GM18909 (cell line): ENCODE measurements at regions not wholly inside any gene's neighbourhood (a gene's known extent, or its start where the extent isn't known, plus 50 kb on each side); places are given as distances from the start of the nearest gene placed in this dataset.
"Not testable (repeated sequence)": the region's sequence is repeated elsewhere in the genome, so short reads cannot be mapped to it uniquely, and the experiment has no call there.

Experiments
- ATAC-seq: cut with Tn5 transposase; IDR thresholded peaks from one replicate; pipeline ENCODE4 v1.9.1; 2021; ENCODE audit warnings: mild to moderate bottlenecking; ENCODE audit not compliant: unreplicated experiment, poor library complexity

DNA sequence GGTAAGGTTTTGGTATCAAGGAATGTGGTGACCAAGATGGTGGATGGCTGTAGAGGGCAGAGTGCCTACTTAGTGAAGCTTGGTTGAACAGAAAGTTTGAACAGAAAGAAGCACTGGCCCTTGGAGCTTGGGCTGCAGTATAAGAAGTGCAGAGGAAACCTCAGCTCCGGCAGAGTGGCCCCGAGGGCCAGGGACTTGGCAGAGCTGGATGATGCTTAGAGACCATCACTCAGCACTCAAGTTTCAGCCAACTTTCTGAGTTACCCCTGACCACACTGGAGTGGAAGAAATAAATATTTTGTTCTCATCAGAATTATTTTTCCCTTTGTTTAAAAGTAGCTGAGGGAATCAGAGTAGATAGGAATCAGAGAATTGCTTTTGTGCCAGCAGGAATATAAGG is 336.7 kb downstream of the C7orf25 start:
- ATAC-seq: no peak

GRCh38 chr7:42574685-42575084 is 337.2 kb downstream of the C7orf25 start:
- no peak for ATAC-seq

- no peak for ATAC-seq
Observed at GRCh38 chr7:42573881-42574672, 337.1 kb upstream of the GLI3 start.

GRCh38 chr7:42572561-42572960 is 335.6 kb upstream of the GLI3 start:
- no peak for ATAC-seq

- no peak for ATAC-seq
Observed at GRCh38 chr7:42572056-42572455, 335.0 kb upstream of the GLI3 start.

GRCh38 chr7:42570944-42571343 is 333.9 kb upstream of the GLI3 start:
- ATAC-seq: no peak

DNA sequence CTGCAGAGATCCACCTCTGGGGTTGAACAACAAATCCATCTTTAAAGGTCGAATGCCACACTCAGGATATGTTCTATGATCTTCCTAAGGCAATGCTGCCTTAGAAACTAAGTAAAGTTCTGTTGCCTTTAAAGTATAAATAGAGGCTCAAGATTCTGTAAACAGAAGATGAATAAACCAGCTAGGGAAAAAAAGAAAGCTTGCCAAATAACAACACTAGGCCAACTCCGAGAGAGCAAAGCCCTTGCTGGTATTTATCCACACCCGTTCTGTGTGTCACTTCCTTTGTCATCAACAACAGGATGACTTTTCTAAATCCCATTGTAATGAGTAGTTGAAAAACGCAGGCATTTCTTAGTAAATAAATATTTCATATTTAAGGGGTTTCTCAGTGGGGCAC is 330.0 kb upstream of the GLI3 start:
- no peak for ATAC-seq

DNA sequence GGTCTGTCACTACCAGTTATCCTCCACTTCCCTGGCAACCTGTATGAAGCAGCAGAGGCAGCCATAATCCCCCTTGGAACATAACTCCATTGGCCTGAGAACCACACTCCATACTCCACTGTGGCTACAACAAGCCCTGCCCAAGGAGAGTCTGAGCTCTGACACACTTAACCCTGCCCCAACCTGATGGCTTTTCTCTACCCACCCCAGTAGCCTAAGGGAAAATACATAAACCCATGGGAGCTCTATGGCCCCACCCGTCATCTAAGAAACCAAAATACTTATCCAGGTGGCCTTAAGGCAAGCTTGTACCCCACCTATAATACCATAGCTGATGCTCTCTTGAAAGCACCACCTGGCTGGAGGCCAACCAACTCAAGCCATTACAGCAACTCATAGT is 324.8 kb upstream of the GLI3 start:
- ATAC-seq: no peak

GRCh38 chr7:42560866-42561265 is 323.9 kb upstream of the GLI3 start:
- no peak for ATAC-seq

- not testable (repeated sequence) for ATAC-seq
Observed at GRCh38 chr7:42554932-42555331, 317.9 kb upstream of the GLI3 start.

GRCh38 chr7:42552227-42552626 is 315.2 kb upstream of the GLI3 start:
- no peak for ATAC-seq

- no peak for ATAC-seq
Observed at GRCh38 chr7:42550706-42551470, 313.9 kb upstream of the GLI3 start.

GRCh38 chr7:42549866-42550485 is 313.0 kb upstream of the GLI3 start:
- ATAC-seq: no peak

DNA sequence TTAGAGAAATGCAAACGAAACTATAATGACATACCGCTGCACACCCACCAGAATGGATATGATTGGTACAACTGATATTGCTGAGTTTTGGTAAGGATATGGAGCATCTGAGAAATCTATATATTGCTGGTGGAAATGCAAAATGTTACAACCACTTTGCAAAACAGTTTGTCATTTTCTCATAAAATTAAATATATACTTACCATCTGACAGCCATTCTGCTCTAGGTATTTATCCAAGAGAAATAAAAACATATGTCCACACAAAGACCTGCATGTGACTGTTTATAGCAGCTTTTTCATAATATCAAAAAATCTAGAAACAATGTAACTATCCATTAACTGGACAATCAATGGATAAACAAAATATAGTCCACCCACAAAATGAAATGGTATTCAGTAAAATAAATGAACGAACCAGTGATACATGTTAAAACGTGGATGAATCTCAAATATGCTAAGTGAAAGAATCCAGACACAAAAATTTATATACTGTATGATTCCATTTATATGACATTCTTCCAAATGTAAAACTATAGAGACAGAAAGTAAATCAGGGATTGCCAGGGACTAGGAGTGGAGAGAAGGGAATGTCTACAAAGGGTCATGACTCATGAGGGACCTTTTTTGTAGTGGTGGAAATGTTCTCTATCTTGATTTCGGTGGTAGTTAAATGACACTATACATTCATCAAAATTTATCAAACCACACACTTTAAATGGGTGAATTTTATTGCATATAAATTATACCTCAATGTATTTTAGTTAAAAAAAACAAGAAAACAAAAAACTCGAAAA is 312.0 kb upstream of the GLI3 start:
- ATAC-seq: no peak

GRCh38 chr7:42545049-42545724 is 308.2 kb upstream of the GLI3 start:
- no peak for ATAC-seq

DNA sequence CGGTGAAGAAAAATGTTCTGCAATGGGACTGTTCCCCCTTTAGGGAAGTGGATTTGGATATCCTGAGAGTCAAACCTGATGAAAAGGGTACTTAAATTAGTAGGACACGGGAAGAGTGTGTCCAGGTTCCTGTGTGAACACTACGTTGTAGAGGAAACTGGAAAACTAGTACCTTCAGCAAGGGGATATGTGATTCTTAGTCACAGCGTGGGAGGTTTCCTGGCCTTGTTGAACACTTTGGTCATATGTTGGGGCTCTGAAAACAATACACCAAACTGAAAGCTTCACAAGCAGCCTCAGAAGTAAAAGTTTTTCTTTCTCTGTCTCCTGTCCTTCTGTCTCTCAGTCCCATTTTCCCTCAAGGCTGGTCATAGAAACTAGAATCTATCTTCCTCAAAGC is 306.9 kb upstream of the GLI3 start:
- no peak for ATAC-seq

GRCh38 chr7:42542446-42542845 is 305.4 kb upstream of the GLI3 start:
- ATAC-seq: not testable (repeated sequence)

DNA sequence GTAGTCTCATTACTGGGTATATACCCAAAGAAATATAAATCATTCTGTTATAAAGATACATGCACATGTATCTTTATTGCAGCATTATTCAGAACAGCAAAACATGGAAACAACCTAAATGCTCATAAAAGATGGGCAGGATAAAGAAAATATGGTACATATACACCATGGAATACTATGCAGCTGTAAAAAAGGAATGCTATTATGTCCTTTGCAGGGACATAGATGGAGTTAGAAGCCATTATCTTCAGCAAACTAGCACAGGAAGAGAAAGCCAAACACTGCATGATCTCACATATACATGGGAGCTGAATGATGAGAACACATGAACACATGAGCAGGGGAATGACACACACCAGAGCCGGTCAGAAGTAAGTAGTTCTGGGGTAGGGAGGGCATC is 297.4 kb upstream of the GLI3 start:
- ATAC-seq: no peak

DNA sequence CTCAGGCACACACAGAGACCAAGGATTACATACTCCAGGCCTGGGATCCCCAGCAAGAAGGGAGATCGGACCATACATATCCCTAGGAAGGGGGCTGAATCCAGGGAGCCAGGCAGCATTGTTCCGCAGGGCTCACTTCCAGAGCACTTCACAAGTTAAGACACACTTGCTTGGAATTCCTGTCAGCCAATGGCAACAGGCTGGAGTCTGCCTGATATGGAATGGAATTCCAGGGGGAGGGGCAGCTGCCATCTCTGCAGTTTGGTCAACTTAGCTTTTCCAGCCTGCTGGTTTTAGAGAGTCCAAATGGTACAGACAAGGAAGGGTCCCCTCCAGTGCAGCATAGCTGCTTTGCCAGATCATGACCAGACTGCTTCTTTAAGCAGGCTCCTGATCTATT is 290.0 kb upstream of the GLI3 start:
- ATAC-seq: no peak
